MCF 10A (cell line): ENCODE measurements at regions not wholly inside any gene's neighbourhood (a gene's known extent, or its start where the extent isn't known, plus 50 kb on each side); places are given as distances from the start of the nearest gene placed in this dataset.

Source experiments
- BruUV-seq: library from RNA; stranded (reverse); fragments of 400-500 nt; replicated peaks from 2 replicates; lab custom pipeline; 2021; lab: Mats Ljungman, UMichigan
- CTCF ChIA-PET: fragments of 300-600 bp; sonication (Branson Sonifier 250); formaldehyde crosslinking; extraction: SDS; loops from one replicate; lab custom pipeline; 2021; ENCODE audit warnings: antibody characterized with exemption, inconsistent platforms; lab: Yijun Ruan, JAX
- POLR2A ChIA-PET: fragments of 300-600, 350-650 bp; sonication (Branson Sonifier 250); formaldehyde crosslinking; extraction: SDS; loops from one replicate; lab custom pipeline; 2020; ENCODE audit warnings: antibody characterized with exemption, inconsistent platforms; lab: Yijun Ruan, JAX
- DNase-seq: peaks from one replicate; pipeline ENCODE4 v3.0.0-alpha.2; 2018; ENCODE audit not compliant: unreplicated experiment
- H3K27ac Mint-ChIP-seq: one replicate; pipeline ENCODE4 v1.8.0; 2022; ENCODE audit warnings: mild to moderate bottlenecking, low read depth, mixed read lengths; ENCODE audit not compliant: unreplicated experiment
- H3K27me3 Mint-ChIP-seq: one replicate; pipeline ENCODE4 v1.8.0; 2022; ENCODE audit warnings: mixed read lengths; ENCODE audit not compliant: insufficient read depth, unreplicated experiment
- H3K36me3 Mint-ChIP-seq: one replicate; pipeline ENCODE4 v1.8.0; 2022; ENCODE audit warnings: mild to moderate bottlenecking, moderate library complexity, mixed read lengths; ENCODE audit not compliant: insufficient read depth, unreplicated experiment
- H3K4me1 Mint-ChIP-seq: one replicate; pipeline ENCODE4 v1.8.0; 2022; ENCODE audit warnings: mixed read lengths; ENCODE audit not compliant: insufficient read depth, unreplicated experiment
- H3K4me3 Mint-ChIP-seq: one replicate; pipeline ENCODE4 v1.8.0; 2022; ENCODE audit warnings: mild to moderate bottlenecking, moderate library complexity, mixed read lengths; ENCODE audit not compliant: unreplicated experiment
- H3K9me3 Mint-ChIP-seq: one replicate; pipeline ENCODE4 v1.8.0; 2022; ENCODE audit warnings: mixed read lengths; ENCODE audit not compliant: unreplicated experiment
- intact Hi-C: fragments of 100-400 bp; cut with micrococcal nuclease; formaldehyde crosslinking; loops from 2 replicates; pipeline ENCODE4 v1.14.1; 2022
- TF ChIP-seq, protein P1 (sequence below): fragments of 200-600 bp; IDR thresholded peaks from one replicate; pipeline ENCODE4 v1.8.0; 2022; ENCODE audit warnings: antibody characterized with exemption, mild to moderate bottlenecking; ENCODE audit not compliant: unreplicated experiment

DNA sequence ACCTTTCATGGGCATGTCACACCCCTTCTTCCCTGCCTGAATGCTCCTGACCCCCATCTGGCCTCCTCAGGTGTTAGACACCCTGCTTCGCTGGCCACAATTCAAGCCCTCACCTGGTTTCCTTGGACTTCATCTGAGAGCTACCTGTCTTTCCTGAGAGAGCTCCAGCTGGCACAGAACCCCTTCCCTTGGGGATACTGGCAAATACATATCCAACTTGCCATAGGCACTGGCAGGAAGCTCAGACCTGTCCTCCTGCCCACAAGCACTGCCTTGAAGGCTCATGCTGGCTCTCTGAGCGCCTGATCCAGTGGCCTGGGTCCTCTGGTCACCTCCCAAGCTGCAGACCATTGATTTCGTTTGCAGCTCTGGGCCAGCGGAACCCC lies 74.1 kb upstream of the MAP4K3 start:
- Mint-ChIP-seq H3K27me3 (no peaks in the 10 kb centered on the region), H3K27ac (no peak overlapping the region), H3K4me3 (no peak overlapping the region), H3K9me3 (no peaks in the 10 kb centered on the region), H3K36me3 (no peaks in the 10 kb centered on the region), H3K4me1 (peaks cover 17% of the 10 kb centered on the region)
- intact Hi-C loops, result loop anchor here (5.0 kb wide), 2 partner anchors 74 to 81 kb away; partner anchors contain the start of gene MAP4K3
- ChIA-PET POLR2A (interaction anchor here (0.5 to 2.5 kb wide), 4 partner anchors 73 to 186 kb away, joined by 3 to 11 read pairs (median 3); no protein-coding TSS in a partner anchor), CTCF (interaction anchor here (0.5 to 9.6 kb wide), 7 partner anchors 11 to 219 kb away, joined by 3 to 116 read pairs (median 5); no protein-coding TSS in a partner anchor)
- TF ChIP-seq, protein P1, sequence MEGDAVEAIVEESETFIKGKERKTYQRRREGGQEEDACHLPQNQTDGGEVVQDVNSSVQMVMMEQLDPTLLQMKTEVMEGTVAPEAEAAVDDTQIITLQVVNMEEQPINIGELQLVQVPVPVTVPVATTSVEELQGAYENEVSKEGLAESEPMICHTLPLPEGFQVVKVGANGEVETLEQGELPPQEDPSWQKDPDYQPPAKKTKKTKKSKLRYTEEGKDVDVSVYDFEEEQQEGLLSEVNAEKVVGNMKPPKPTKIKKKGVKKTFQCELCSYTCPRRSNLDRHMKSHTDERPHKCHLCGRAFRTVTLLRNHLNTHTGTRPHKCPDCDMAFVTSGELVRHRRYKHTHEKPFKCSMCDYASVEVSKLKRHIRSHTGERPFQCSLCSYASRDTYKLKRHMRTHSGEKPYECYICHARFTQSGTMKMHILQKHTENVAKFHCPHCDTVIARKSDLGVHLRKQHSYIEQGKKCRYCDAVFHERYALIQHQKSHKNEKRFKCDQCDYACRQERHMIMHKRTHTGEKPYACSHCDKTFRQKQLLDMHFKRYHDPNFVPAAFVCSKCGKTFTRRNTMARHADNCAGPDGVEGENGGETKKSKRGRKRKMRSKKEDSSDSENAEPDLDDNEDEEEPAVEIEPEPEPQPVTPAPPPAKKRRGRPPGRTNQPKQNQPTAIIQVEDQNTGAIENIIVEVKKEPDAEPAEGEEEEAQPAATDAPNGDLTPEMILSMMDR, result no peak
- DNase-seq, result no peak
- BruUV-seq, result no TSS peak

DNA sequence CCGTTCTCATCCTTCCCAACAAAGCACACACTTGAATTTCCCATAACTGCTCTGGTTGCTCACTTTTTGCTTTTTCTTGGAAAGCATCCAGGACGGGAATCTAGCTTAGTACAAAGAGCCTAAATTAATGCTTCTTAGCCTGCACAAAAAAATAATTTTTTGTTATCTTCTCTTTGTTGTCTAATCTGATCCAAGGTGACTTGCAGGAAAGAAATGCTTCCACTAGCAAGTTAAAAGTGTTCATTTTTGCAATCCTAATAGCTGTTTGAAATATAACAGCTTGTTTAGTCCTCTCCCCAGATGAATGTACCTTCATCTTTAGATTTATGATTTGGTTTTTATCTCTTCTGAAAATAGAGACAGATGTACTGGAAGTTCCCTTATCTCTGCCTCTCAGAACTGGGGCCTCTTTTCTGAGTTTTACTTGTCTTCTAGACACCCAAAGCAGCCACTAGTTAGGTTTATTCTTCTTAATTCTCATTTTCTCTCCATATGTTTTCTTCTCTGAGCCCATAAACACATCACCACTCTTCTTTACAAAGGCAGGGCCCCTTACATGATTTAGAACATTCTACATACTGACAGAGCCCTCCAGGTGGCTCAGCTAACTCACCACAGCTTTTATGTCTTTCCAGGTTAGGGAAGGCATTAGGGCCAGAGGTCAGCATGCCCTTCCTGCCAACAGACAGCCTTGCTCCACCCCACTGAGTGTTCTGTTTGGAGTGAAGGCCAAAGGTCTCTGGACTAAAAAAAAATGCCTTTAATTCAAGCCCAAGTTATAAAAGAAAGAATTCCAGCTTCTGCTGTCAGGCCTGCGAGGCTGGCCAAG lies 74.7 kb upstream of the MAP4K3 start:
- BruUV-seq, result no TSS peak
- POLR2A ChIA-PET, result interaction anchor here (0.5 to 2.5 kb wide), 4 partner anchors 14 to 185 kb away, joined by 3 to 11 read pairs (median 4); no protein-coding TSS in a partner anchor

DNA sequence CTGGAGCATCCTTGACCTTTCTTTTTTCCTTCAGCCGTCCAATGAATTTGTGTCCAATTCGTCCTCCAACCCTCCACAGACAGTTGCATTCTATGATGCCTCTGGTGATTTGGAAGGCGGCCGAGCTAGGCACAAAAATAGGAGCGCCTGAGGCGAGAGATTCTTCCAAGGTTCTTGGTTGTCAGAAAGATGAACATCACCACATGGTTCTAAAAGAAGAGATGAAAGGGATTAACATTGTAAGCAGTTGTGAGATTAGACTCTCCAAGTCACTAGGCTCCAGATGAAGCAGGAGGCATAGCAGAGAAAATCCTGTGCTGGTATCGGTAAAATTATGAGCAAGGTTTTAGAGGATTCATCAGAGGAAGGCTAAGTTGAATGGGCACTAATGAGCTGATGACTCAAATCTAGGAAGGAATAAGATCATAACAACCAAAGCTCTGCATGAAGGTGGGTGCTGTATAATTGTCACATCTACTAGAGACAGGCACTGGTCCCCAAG lies 75.4 kb upstream of the MAP4K3 start:
- ChIA-PET POLR2A (interaction anchor here (0.7 to 2.5 kb wide), 4 partner anchors 14 to 185 kb away, joined by 3 to 11 read pairs (median 4); no protein-coding TSS in a partner anchor), CTCF (interaction anchor here (0.5 to 9.6 kb wide), 20 partner anchors 11 to 955 kb away, joined by 3 to 116 read pairs (median 4); no protein-coding TSS in a partner anchor)
- no peak overlapping the region for H3K4me3 Mint-ChIP-seq
- no peaks in the 10 kb centered on the region for H3K36me3 Mint-ChIP-seq
- H3K4me1 Mint-ChIP-seq, result peaks cover 28% of the 10 kb centered on the region
- no peak for DNase-seq
- no peaks in the 10 kb centered on the region for H3K9me3 Mint-ChIP-seq
- TF ChIP-seq, protein P1, result no peak
- H3K27ac Mint-ChIP-seq, result no peak overlapping the region
- no peaks in the 10 kb centered on the region for H3K27me3 Mint-ChIP-seq
- intact Hi-C loops, result loop anchor here (5.0 kb wide), 2 partner anchors 75 to 80 kb away; partner anchors contain the start of gene MAP4K3
- no TSS peak for BruUV-seq

More for the DNA sequence above, 74.7 kb upstream of the MAP4K3 start:
- Mint-ChIP-seq H3K4me1 (peaks cover 21% of the 10 kb centered on the region), H3K36me3 (no peaks in the 10 kb centered on the region), H3K27me3 (no peaks in the 10 kb centered on the region), H3K27ac (no peak overlapping the region), H3K4me3 (no peak overlapping the region), H3K9me3 (no peaks in the 10 kb centered on the region)
- TF ChIP-seq, protein P1, result no peak
- no peak for DNase-seq
- CTCF ChIA-PET, result interaction anchor here (0.5 to 9.6 kb wide), 14 partner anchors 11 to 955 kb away, joined by 3 to 116 read pairs (median 4); no protein-coding TSS in a partner anchor
- intact Hi-C loops, result loop anchor here (5.0 kb wide), 2 partner anchors 75 to 80 kb away; partner anchors contain the start of gene MAP4K3
